ENCODE measurements at regions not wholly inside any gene's neighbourhood (a gene's known extent, or its start where the extent isn't known, plus 50 kb on each side); places are given as distances from the start of the nearest gene placed in this dataset.

GRCh38 chr6:11868392-11868791 is 89.8 kb upstream of the ADTRP start:
- intact Hi-C loops (cut with DNase I): no loop called here
- H3K4me3 ChIP-seq: no peak overlapping the region
- no peaks in the 10 kb centered on the region for H3K9me3 ChIP-seq
- H3K4me1 ChIP-seq: peaks cover 0 to 11% (median 7%) of the 10 kb centered on the region in 3 donors
- TF ChIP-seq POLR2A (IDR thresholded peaks at IDR 0.05): no peak
- TF ChIP-seq CTCF (IDR thresholded peaks at IDR 0.05): no peak
- WGBS, 2 donors: 89 to 93% methylated on average over 6 of the region's 6 CpGs
- H3K27me3 ChIP-seq: no peaks in the 10 kb centered on the region
- no peaks in the 10 kb centered on the region for H3K36me3 ChIP-seq
- no peak overlapping the region for H3K27ac ChIP-seq
- no peak for DNase-seq

- WGBS, 2 donors: 87 to 88% methylated on average over 7 to 8 of the region's 8 CpGs
- intact Hi-C loops (cut with DNase I): no loop called here
These were observed 87.2 kb upstream of the ADTRP start for GRCh38 chr6:11865680-11866300.

GRCh38 chr6:11858439-11858838 is 79.8 kb upstream of the ADTRP start:
- TF ChIP-seq CTCF (IDR thresholded peaks at IDR 0.05) (no peak), POLR2A (IDR thresholded peaks at IDR 0.05) (no peak)
- no peak overlapping the region for H3K27ac ChIP-seq
- no peaks in the 10 kb centered on the region for H3K9me3 ChIP-seq
- DNase-seq: no peak
- intact Hi-C loops (cut with DNase I): no loop called here
- no peaks in the 10 kb centered on the region for H3K36me3 ChIP-seq
- no peak overlapping the region for H3K4me3 ChIP-seq
- H3K27me3 ChIP-seq: no peaks in the 10 kb centered on the region
- peaks cover 7 to 21% (median 7%) of the 10 kb centered on the region in 3 donors for H3K4me1 ChIP-seq

More at GRCh38 chr6:11865680-11866300, 87.2 kb upstream of the ADTRP start:
- Histone ChIP-seq H3K4me1 (peaks cover 0 to 11% (median 7%) of the 10 kb centered on the region in 3 donors), H3K27ac (no peak overlapping the region), H3K36me3 (no peaks in the 10 kb centered on the region), H3K9me3 (no peaks in the 10 kb centered on the region), H3K4me3 (no peak overlapping the region), H3K27me3 (no peaks in the 10 kb centered on the region)
- no peak for TF ChIP-seq POLR2A (IDR thresholded peaks at IDR 0.05)
- no peak for TF ChIP-seq CTCF (IDR thresholded peaks at IDR 0.05)
- no peak for DNase-seq

- Histone ChIP-seq H3K27ac (no peak overlapping the region), H3K4me3 (no peak overlapping the region), H3K9me3 (no peaks in the 10 kb centered on the region), H3K27me3 (no peaks in the 10 kb centered on the region), H3K4me1 (peaks cover 7 to 32% (median 11%) of the 10 kb centered on the region in 3 donors), H3K36me3 (no peaks in the 10 kb centered on the region)
- WGBS, 2 donors: 82 to 88% methylated on average over 4 of the region's 4 CpGs
- TF ChIP-seq POLR2A (IDR thresholded peaks at IDR 0.05) (no peak), CTCF (IDR thresholded peaks at IDR 0.05) (no peak)
- intact Hi-C loops (cut with DNase I): no loop called here
- DNase-seq: no peak
These were observed 77.1 kb upstream of the ADTRP start for GRCh38 chr6:11855743-11856142.

- no peak overlapping the region for H3K4me3 ChIP-seq
- intact Hi-C loops (cut with DNase I): no loop called here
- DNase-seq: no peak
- TF ChIP-seq CTCF (IDR thresholded peaks at IDR 0.05) (no peak), POLR2A (IDR thresholded peaks at IDR 0.05) (no peak)
- no peaks in the 10 kb centered on the region for H3K27me3 ChIP-seq
- H3K36me3 ChIP-seq: no peaks in the 10 kb centered on the region
- H3K4me1 ChIP-seq: peaks cover 7 to 32% (median 11%) of the 10 kb centered on the region in 3 donors
- H3K9me3 ChIP-seq: no peaks in the 10 kb centered on the region
- H3K27ac ChIP-seq: no peak overlapping the region
- 42 to 44% methylated on average over 7 of the region's 7 CpGs for WGBS, 2 donors
These were observed 76.0 kb upstream of the ADTRP start for GRCh38 chr6:11854408-11855165.

Data from esophagus squamous epithelium (tissue), 5 donors.